ENCODE measurements at regions not wholly inside any gene's neighbourhood (a gene's known extent, or its start where the extent isn't known, plus 50 kb on each side); places are given as distances from the start of the nearest gene placed in this dataset.

- peaks cover 3% of the 10 kb centered on the region for H3K9me3 Mint-ChIP-seq
- no peaks in the 10 kb centered on the region for H3K36me3 Mint-ChIP-seq
- H3K27ac Mint-ChIP-seq = no peak overlapping the region
- no peak for DNase-seq (ENCODE audit: low spot score in 2 of 2, unreplicated experiment in 2 of 2)
- no peak overlapping the region for H3K4me3 Mint-ChIP-seq
- H3K27me3 Mint-ChIP-seq (ENCODE audit: low read depth) = no peaks in the 10 kb centered on the region
- no peaks in the 10 kb centered on the region for H3K4me1 Mint-ChIP-seq
- TF ChIP-seq CTCF (IDR thresholded peaks at IDR 0.05; ENCODE audit: unreplicated experiment) = no peak
Observed at GRCh38 chr5:44927115-44927733, 118.5 kb downstream of the MRPS30 start.

- Mint-ChIP-seq H3K4me1 (no peaks in the 10 kb centered on the region), H3K36me3 (no peaks in the 10 kb centered on the region), H3K27ac (no peak overlapping the region), H3K9me3 (no peaks in the 10 kb centered on the region), H3K27me3 (ENCODE audit: low read depth) (no peaks in the 10 kb centered on the region), H3K4me3 (no peak overlapping the region)
- DNase-seq (ENCODE audit: low spot score in 2 of 2, unreplicated experiment in 2 of 2) = no peak
- no peak for TF ChIP-seq CTCF (IDR thresholded peaks at IDR 0.05; ENCODE audit: unreplicated experiment)
Observed at GRCh38 chr5:44932922-44933585, 124.3 kb downstream of the MRPS30 start.

GRCh38 chr5:44933686-44934085 lies 124.9 kb downstream of the MRPS30 start:
- H3K27me3 Mint-ChIP-seq (ENCODE audit: low read depth) = no peaks in the 10 kb centered on the region
- no peak for DNase-seq (ENCODE audit: low spot score in 2 of 2, unreplicated experiment in 2 of 2)
- H3K4me1 Mint-ChIP-seq = no peaks in the 10 kb centered on the region
- no peak overlapping the region for H3K27ac Mint-ChIP-seq
- no peak overlapping the region for H3K4me3 Mint-ChIP-seq
- TF ChIP-seq CTCF (IDR thresholded peaks at IDR 0.05; ENCODE audit: unreplicated experiment) = no peak
- H3K9me3 Mint-ChIP-seq = no peaks in the 10 kb centered on the region
- no peaks in the 10 kb centered on the region for H3K36me3 Mint-ChIP-seq

GRCh38 chr5:44935262-44935661 lies 126.5 kb downstream of the MRPS30 start:
- H3K9me3 Mint-ChIP-seq = peaks cover 3% of the 10 kb centered on the region
- H3K4me3 Mint-ChIP-seq = no peak overlapping the region
- H3K36me3 Mint-ChIP-seq = no peaks in the 10 kb centered on the region
- no peaks in the 10 kb centered on the region for H3K4me1 Mint-ChIP-seq
- H3K27ac Mint-ChIP-seq = no peak overlapping the region
- no peaks in the 10 kb centered on the region for H3K27me3 Mint-ChIP-seq (ENCODE audit: low read depth)
- DNase-seq (ENCODE audit: low spot score in 2 of 2, unreplicated experiment in 2 of 2) = no peak
- no peak for TF ChIP-seq CTCF (IDR thresholded peaks at IDR 0.05; ENCODE audit: unreplicated experiment)

GRCh38 chr5:44935871-44936270 lies 127.1 kb downstream of the MRPS30 start:
- no peak for TF ChIP-seq CTCF (IDR thresholded peaks at IDR 0.05; ENCODE audit: unreplicated experiment)
- no peak overlapping the region for H3K4me3 Mint-ChIP-seq
- H3K27ac Mint-ChIP-seq = no peak overlapping the region
- no peak for DNase-seq (ENCODE audit: low spot score in 2 of 2, unreplicated experiment in 2 of 2)
- no peaks in the 10 kb centered on the region for H3K4me1 Mint-ChIP-seq
- H3K27me3 Mint-ChIP-seq (ENCODE audit: low read depth) = no peaks in the 10 kb centered on the region
- H3K36me3 Mint-ChIP-seq = no peaks in the 10 kb centered on the region
- H3K9me3 Mint-ChIP-seq = peaks cover 3% of the 10 kb centered on the region
